GM23338 (cell line): ENCODE measurements at regions not wholly inside any gene's neighbourhood (a gene's known extent, or its start where the extent isn't known, plus 50 kb on each side); places are given as distances from the start of the nearest gene placed in this dataset.

Experiments
- ATAC-seq: fragments of 200-7000 bp; cut with Tn5 transposase; 3 replicates; pipeline ENCODE4 v1.9.1; 2020
- DNase-seq: peaks from one replicate; pipeline ENCODE4 v3.0.0-alpha.2; 2015; ENCODE audit warnings: low spot score
- H2AFZ ChIP-seq: fragments of 200-600 bp; sonication (generic); 2 replicates; pipeline ENCODE4 v1.8.0; 2016; ENCODE audit warnings: antibody characterized with exemption, mild to moderate bottlenecking, moderate library complexity
- H3F3A ChIP-seq: fragments of 200-600 bp; sonication (generic); replicated peaks from 2 replicates; pipeline ENCODE4 v1.8.0; 2017; ENCODE audit warnings: antibody characterized with exemption, mixed run types, low read depth
- H3K27ac ChIP-seq: fragments of 200-600 bp; sonication (generic); 2 replicates; pipeline ENCODE4 v1.6.1; 2016; ENCODE audit warnings: low read depth
- H3K27me3 ChIP-seq: fragments of 200-600 bp; sonication (generic); 2 replicates; pipeline ENCODE4 v1.8.0; 2016; ENCODE audit warnings: mild to moderate bottlenecking, mixed run types, moderate library complexity; ENCODE audit not compliant: insufficient read depth
- H3K36me3 ChIP-seq: fragments of 200-600 bp; sonication (generic); 2 replicates; pipeline ENCODE4 v1.8.0; 2016; ENCODE audit warnings: mild to moderate bottlenecking; ENCODE audit not compliant: insufficient read depth
- H3K4me1 ChIP-seq: fragments of 200-600 bp; sonication (generic); 2 replicates; pipeline ENCODE4 v1.8.0; 2016; ENCODE audit warnings: mild to moderate bottlenecking, moderate library complexity; ENCODE audit not compliant: insufficient read depth
- H3K4me2 ChIP-seq: fragments of 200-600 bp; sonication (generic); 2 replicates; pipeline ENCODE4 v1.7.1; 2017; ENCODE audit warnings: mixed run types
- H3K4me3 ChIP-seq: fragments of 200-600 bp; sonication (generic); 2 replicates; pipeline ENCODE4 v1.6.1; 2016; ENCODE audit warnings: mixed run types
- H3K79me2 ChIP-seq: fragments of 200-600 bp; sonication (generic); replicated peaks from 2 replicates; pipeline ENCODE4 v1.8.0; 2017; ENCODE audit warnings: mild to moderate bottlenecking; ENCODE audit not compliant: insufficient read depth
- H3K9me2 ChIP-seq: fragments of 200-600 bp; sonication (generic); 2 replicates; pipeline ENCODE4 v1.8.0; 2017; ENCODE audit not compliant: insufficient read depth
- H4K20me1 ChIP-seq: fragments of 200-600 bp; sonication (generic); replicated peaks from 2 replicates; pipeline ENCODE4 v1.8.0; 2017; ENCODE audit warnings: mild to moderate bottlenecking; ENCODE audit not compliant: insufficient read depth
- H3K27ac Mint-ChIP-seq: 2 replicates; pipeline ENCODE4 v1.8.0; 2020; ENCODE audit warnings: inconsistent platforms, mild to moderate bottlenecking, moderate library complexity, mixed read lengths
- H3K27me3 Mint-ChIP-seq: 3 replicates; pipeline ENCODE4 v1.8.0; 2022; ENCODE audit warnings: low read depth, mild to moderate bottlenecking, moderate library complexity, mixed read lengths, inconsistent platforms; ENCODE audit not compliant: insufficient read depth, poor library complexity
- H3K36me3 Mint-ChIP-seq: 3 replicates; pipeline ENCODE4 v1.8.0; 2021; ENCODE audit warnings: low read depth, mild to moderate bottlenecking, inconsistent platforms, moderate library complexity, mixed read lengths
- H3K4me1 Mint-ChIP-seq: 3 replicates; pipeline ENCODE4 v1.8.0; 2020; ENCODE audit warnings: mild to moderate bottlenecking, inconsistent platforms, mixed read lengths
- H3K4me3 Mint-ChIP-seq: 3 replicates; pipeline ENCODE4 v1.8.0; 2021; ENCODE audit warnings: moderate library complexity, mild to moderate bottlenecking, inconsistent platforms, mixed read lengths
- H3K9me3 Mint-ChIP-seq: 3 replicates; pipeline ENCODE4 v1.8.0; 2020; ENCODE audit warnings: moderate library complexity, mild to moderate bottlenecking, inconsistent platforms, mixed read lengths
- CREB1 ChIP-seq: fragments of 250-450 bp; sonication (Bioruptor Pico); IDR thresholded peaks from 2 replicates; pipeline ENCODE4 v1.5.0; 2020; ENCODE audit warnings: low read depth, mild to moderate bottlenecking, moderate library complexity
- EZH2 ChIP-seq: fragments of 200-600 bp; sonication (generic); IDR thresholded peaks from one replicate; pipeline ENCODE4 v1.8.0; 2017; ENCODE audit warnings: antibody characterized with exemption, mild to moderate bottlenecking, low read depth; ENCODE audit not compliant: unreplicated experiment
- EZH2phosphoT487 ChIP-seq: fragments of 200-600 bp; sonication (generic); IDR thresholded peaks from one replicate; pipeline ENCODE4 v1.8.1; 2018; ENCODE audit warnings: antibody characterized with exemption; ENCODE audit not compliant: unreplicated experiment
- JUNB ChIP-seq: IDR thresholded peaks from one replicate; pipeline ENCODE4 v1.6.1; 2016; ENCODE audit warnings: antibody characterized with exemption; ENCODE audit not compliant: unreplicated experiment
- NANOG ChIP-seq: IDR thresholded peaks from 2 replicates; pipeline ENCODE4 v1.6.1; 2016; ENCODE audit warnings: antibody characterized with exemption, borderline replicate concordance
- STAT1 ChIP-seq: IDR thresholded peaks from one replicate; pipeline ENCODE4 v1.6.1; 2016; ENCODE audit warnings: antibody characterized with exemption; ENCODE audit not compliant: unreplicated experiment
- ZNF114 ChIP-seq: fragments of 250-450 bp; sonication (Bioruptor Pico); IDR thresholded peaks from 2 replicates; pipeline ENCODE4 v1.5.0; 2020; ENCODE audit warnings: mild to moderate bottlenecking, moderate library complexity
- ZNF331 ChIP-seq: fragments of 250-450 bp; sonication (Bioruptor Pico); IDR thresholded peaks from 2 replicates; pipeline ENCODE4 v1.5.0; 2020; ENCODE audit warnings: low read depth, mild to moderate bottlenecking, moderate library complexity
- TF ChIP-seq, protein P1 (sequence below), 2 experiments: fragments of 200-600 bp in 1 of 2; sonication (generic) in 1 of 2; conservative IDR thresholded peaks; 2 replicates each; pipeline versions ENCODE4 v1.5.1 to v1.6.1; 2016 to 2017; ENCODE audit warnings: antibody characterized with exemption in 2 of 2, low read depth in 2 of 2, mild to moderate bottlenecking in 2 of 2, moderate library complexity in 1 of 2
- TF ChIP-seq, protein P2 (sequence below): fragments of 250-450 bp; sonication (Bioruptor Pico); IDR thresholded peaks from 2 replicates; pipeline ENCODE4 v1.5.0; 2020; ENCODE audit warnings: mild to moderate bottlenecking, moderate library complexity

DNA sequence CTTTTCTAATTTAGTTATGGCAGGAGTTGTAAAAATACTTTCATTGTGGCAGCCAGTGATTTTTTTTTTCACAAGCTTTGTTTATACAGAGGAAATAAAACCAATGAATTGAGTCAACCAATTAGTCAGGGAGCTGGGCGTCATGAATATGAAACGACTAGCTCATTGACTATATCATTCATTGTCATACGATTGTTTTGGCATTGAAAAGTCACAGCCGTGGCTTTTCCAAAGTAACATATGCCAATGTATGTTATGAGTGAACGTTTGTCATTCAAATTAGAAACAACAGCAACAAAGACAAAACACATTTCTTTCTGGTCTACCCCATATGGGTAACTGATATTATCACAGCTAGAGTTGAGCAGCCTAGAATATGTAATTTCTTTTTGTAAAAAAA, 810.6 kb downstream of the EPHA7 start (continued):
- no peak for TF ChIP-seq EZH2phosphoT487
- no peak for TF ChIP-seq EZH2
- TF ChIP-seq STAT1: no peak

DNA sequence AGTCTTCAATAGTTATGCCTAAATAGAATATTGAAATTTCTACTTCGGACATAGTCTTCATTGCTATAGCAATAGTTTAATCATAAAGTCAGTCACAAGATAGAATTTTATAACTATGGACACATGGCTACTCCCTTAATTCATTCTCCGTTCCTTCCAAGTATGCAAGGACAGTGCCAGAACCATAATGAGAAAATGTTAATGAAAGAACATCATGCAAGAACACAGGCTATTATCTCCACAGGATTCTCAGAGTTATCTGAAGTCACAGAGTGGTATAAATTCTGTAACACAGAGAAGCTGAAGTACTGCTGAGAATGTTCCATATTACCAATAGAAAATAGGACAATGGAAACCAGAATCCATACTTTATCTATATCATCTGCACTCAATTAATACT, 826.2 kb downstream of the EPHA7 start:
- no peaks in the 10 kb centered on the region for H3K4me1 Mint-ChIP-seq
- no peaks in the 10 kb centered on the region for H3F3A ChIP-seq
- no peaks in the 10 kb centered on the region for H3K36me3 Mint-ChIP-seq
- H3K27ac ChIP-seq: no peak overlapping the region
- H3K79me2 ChIP-seq: no peaks in the 10 kb centered on the region
- no peak for ATAC-seq
- no peaks in the 10 kb centered on the region for H3K36me3 ChIP-seq
- no peak overlapping the region for H3K27ac Mint-ChIP-seq
- no peak overlapping the region for H3K4me3 Mint-ChIP-seq
- no peak for DNase-seq
- no peak overlapping the region for H2AFZ ChIP-seq
- H3K4me1 ChIP-seq: no peaks in the 10 kb centered on the region
- H3K27me3 Mint-ChIP-seq: no peaks in the 10 kb centered on the region
- TF ChIP-seq CREB1 (CRISPR knock-in tag): no peak
- TF ChIP-seq ZNF331: no peak
- TF ChIP-seq, protein P1, sequence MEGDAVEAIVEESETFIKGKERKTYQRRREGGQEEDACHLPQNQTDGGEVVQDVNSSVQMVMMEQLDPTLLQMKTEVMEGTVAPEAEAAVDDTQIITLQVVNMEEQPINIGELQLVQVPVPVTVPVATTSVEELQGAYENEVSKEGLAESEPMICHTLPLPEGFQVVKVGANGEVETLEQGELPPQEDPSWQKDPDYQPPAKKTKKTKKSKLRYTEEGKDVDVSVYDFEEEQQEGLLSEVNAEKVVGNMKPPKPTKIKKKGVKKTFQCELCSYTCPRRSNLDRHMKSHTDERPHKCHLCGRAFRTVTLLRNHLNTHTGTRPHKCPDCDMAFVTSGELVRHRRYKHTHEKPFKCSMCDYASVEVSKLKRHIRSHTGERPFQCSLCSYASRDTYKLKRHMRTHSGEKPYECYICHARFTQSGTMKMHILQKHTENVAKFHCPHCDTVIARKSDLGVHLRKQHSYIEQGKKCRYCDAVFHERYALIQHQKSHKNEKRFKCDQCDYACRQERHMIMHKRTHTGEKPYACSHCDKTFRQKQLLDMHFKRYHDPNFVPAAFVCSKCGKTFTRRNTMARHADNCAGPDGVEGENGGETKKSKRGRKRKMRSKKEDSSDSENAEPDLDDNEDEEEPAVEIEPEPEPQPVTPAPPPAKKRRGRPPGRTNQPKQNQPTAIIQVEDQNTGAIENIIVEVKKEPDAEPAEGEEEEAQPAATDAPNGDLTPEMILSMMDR (conservative IDR thresholded peaks at IDR 0.05; ENCODE audit: low read depth in 2 of 2): no peak
- TF ChIP-seq JUNB: no peak
- TF ChIP-seq NANOG: no peak
- no peak for TF ChIP-seq ZNF114
- TF ChIP-seq, protein P2, sequence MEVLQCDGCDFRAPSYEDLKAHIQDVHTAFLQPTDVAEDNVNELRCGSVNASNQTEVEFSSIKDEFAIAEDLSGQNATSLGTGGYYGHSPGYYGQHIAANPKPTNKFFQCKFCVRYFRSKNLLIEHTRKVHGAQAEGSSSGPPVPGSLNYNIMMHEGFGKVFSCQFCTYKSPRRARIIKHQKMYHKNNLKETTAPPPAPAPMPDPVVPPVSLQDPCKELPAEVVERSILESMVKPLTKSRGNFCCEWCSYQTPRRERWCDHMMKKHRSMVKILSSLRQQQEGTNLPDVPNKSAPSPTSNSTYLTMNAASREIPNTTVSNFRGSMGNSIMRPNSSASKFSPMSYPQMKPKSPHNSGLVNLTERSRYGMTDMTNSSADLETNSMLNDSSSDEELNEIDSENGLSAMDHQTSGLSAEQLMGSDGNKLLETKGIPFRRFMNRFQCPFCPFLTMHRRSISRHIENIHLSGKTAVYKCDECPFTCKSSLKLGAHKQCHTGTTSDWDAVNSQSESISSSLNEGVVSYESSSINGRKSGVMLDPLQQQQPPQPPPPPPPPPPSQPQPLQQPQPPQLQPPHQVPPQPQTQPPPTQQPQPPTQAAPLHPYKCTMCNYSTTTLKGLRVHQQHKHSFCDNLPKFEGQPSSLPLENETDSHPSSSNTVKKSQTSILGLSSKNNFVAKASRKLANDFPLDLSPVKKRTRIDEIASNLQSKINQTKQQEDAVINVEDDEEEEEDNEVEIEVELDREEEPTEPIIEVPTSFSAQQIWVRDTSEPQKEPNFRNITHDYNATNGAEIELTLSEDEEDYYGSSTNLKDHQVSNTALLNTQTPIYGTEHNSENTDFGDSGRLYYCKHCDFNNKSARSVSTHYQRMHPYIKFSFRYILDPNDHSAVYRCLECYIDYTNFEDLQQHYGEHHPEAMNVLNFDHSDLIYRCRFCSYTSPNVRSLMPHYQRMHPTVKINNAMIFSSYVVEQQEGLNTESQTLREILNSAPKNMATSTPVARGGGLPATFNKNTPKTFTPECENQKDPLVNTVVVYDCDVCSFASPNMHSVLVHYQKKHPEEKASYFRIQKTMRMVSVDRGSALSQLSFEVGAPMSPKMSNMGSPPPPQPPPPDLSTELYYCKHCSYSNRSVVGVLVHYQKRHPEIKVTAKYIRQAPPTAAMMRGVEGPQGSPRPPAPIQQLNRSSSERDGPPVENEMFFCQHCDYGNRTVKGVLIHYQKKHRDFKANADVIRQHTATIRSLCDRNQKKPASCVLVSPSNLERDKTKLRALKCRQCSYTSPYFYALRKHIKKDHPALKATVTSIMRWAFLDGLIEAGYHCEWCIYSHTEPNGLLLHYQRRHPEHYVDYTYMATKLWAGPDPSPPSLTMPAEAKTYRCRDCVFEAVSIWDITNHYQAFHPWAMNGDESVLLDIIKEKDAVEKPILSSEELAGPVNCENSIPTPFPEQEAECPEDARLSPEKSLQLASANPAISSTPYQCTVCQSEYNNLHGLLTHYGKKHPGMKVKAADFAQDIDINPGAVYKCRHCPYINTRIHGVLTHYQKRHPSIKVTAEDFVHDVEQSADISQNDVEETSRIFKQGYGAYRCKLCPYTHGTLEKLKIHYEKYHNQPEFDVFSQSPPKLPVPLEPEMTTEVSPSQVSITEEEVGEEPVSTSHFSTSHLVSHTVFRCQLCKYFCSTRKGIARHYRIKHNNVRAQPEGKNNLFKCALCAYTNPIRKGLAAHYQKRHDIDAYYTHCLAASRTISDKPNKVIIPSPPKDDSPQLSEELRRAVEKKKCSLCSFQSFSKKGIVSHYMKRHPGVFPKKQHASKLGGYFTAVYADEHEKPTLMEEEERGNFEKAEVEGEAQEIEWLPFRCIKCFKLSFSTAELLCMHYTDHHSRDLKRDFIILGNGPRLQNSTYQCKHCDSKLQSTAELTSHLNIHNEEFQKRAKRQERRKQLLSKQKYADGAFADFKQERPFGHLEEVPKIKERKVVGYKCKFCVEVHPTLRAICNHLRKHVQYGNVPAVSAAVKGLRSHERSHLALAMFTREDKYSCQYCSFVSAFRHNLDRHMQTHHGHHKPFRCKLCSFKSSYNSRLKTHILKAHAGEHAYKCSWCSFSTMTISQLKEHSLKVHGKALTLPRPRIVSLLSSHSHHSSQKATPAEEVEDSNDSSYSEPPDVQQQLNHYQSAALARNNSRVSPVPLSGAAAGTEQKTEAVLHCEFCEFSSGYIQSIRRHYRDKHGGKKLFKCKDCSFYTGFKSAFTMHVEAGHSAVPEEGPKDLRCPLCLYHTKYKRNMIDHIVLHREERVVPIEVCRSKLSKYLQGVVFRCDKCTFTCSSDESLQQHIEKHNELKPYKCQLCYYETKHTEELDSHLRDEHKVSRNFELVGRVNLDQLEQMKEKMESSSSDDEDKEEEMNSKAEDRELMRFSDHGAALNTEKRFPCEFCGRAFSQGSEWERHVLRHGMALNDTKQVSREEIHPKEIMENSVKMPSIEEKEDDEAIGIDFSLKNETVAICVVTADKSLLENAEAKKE (CRISPR knock-in tag): no peak
- H3K9me3 Mint-ChIP-seq: no peaks in the 10 kb centered on the region
- H4K20me1 ChIP-seq: no peaks in the 10 kb centered on the region
- H3K4me2 ChIP-seq: no peak overlapping the region
- H3K27me3 ChIP-seq: no peaks in the 10 kb centered on the region
- H3K4me3 ChIP-seq: no peak overlapping the region
- no peaks in the 10 kb centered on the region for H3K9me2 ChIP-seq
